ENCODE measurements at regions not wholly inside any gene's neighbourhood (a gene's known extent, or its start where the extent isn't known, plus 50 kb on each side); places are given as distances from the start of the nearest gene placed in this dataset.

GRCh38 chr1:68780919-68781318, 284.0 kb upstream of the DEPDC1 start:
- no peak for DNase-seq (ENCODE audit: low spot score in 2 of 2)
- H3K9me3 ChIP-seq: peaks cover 0 to 6% of the 10 kb centered on the region in 2 donors
- no peaks in the 10 kb centered on the region for H3K27me3 ChIP-seq
- no peak for TF ChIP-seq CTCF (IDR thresholded peaks at IDR 0.05)
- H3K36me3 ChIP-seq: no peaks in the 10 kb centered on the region
- intact Hi-C loops (cut with DNase I): no loop called here
- no peak overlapping the region for H3K27ac ChIP-seq
- no peak overlapping the region for H3K4me3 ChIP-seq
- H3K4me1 ChIP-seq: no peaks in the 10 kb centered on the region

GRCh38 chr1:68782890-68783289, 286.0 kb upstream of the DEPDC1 start:
- Histone ChIP-seq H3K9me3 (peaks cover 0 to 6% of the 10 kb centered on the region in 2 donors), H3K4me1 (no peaks in the 10 kb centered on the region), H3K27ac (no peak overlapping the region), H3K36me3 (no peaks in the 10 kb centered on the region), H3K27me3 (no peaks in the 10 kb centered on the region), H3K4me3 (no peak overlapping the region)
- peak in 1 of 3 experiments; percentile 8 for TF ChIP-seq CTCF (IDR thresholded peaks at IDR 0.05)
- DNase-seq (ENCODE audit: low spot score in 2 of 2): no peak
- intact Hi-C loops (cut with DNase I): no loop called here

- DNase-seq (ENCODE audit: low spot score in 2 of 2): no peak
- no peak overlapping the region for H3K27ac ChIP-seq
- no peaks in the 10 kb centered on the region for H3K4me1 ChIP-seq
- no peaks in the 10 kb centered on the region for H3K36me3 ChIP-seq
- no peak for TF ChIP-seq CTCF (IDR thresholded peaks at IDR 0.05)
- intact Hi-C loops (cut with DNase I): no loop called here
- no peaks in the 10 kb centered on the region for H3K27me3 ChIP-seq
- peaks cover 0 to 3% of the 10 kb centered on the region in 2 donors for H3K9me3 ChIP-seq
- H3K4me3 ChIP-seq: no peak overlapping the region
Measured at GRCh38 chr1:68785328-68785727, 288.4 kb upstream of the DEPDC1 start.

- intact Hi-C loops (cut with DNase I): no loop called here
- Histone ChIP-seq H3K4me1 (no peaks in the 10 kb centered on the region), H3K27ac (no peak overlapping the region), H3K27me3 (no peaks in the 10 kb centered on the region), H3K4me3 (no peak overlapping the region), H3K36me3 (no peaks in the 10 kb centered on the region), H3K9me3 (no peaks in the 10 kb centered on the region)
- no peak for TF ChIP-seq CTCF (IDR thresholded peaks at IDR 0.05)
- DNase-seq (ENCODE audit: low spot score in 2 of 2): no peak
Measured at GRCh38 chr1:68788762-68789161, 291.9 kb upstream of the DEPDC1 start.

GRCh38 chr1:68791800-68792199, 294.9 kb upstream of the DEPDC1 start:
- H3K27ac ChIP-seq: no peak overlapping the region
- H3K9me3 ChIP-seq: no peaks in the 10 kb centered on the region
- DNase-seq (ENCODE audit: low spot score in 2 of 2): no peak
- no peaks in the 10 kb centered on the region for H3K36me3 ChIP-seq
- H3K4me1 ChIP-seq: no peaks in the 10 kb centered on the region
- intact Hi-C loops (cut with DNase I): no loop called here
- TF ChIP-seq CTCF (IDR thresholded peaks at IDR 0.05): no peak
- H3K27me3 ChIP-seq: no peaks in the 10 kb centered on the region
- H3K4me3 ChIP-seq: no peak overlapping the region

GRCh38 chr1:68795956-68796355, 299.1 kb upstream of the DEPDC1 start:
- H3K9me3 ChIP-seq: no peaks in the 10 kb centered on the region
- TF ChIP-seq CTCF (IDR thresholded peaks at IDR 0.05): no peak
- H3K4me3 ChIP-seq: no peak overlapping the region
- no peak for DNase-seq (ENCODE audit: low spot score in 2 of 2)
- H3K27me3 ChIP-seq: no peaks in the 10 kb centered on the region
- peaks cover 0 to 3% of the 10 kb centered on the region in 2 donors for H3K4me1 ChIP-seq
- H3K36me3 ChIP-seq: no peaks in the 10 kb centered on the region
- intact Hi-C loops (cut with DNase I): no loop called here
- H3K27ac ChIP-seq: no peak overlapping the region

Data from ascending aorta (tissue), 2 donors.